T follicular helper cell (primary cell): ENCODE measurements at regions not wholly inside any gene's neighbourhood (a gene's known extent, or its start where the extent isn't known, plus 50 kb on each side); places are given as distances from the start of the nearest gene placed in this dataset.
"Not testable (repeated sequence)": the region's sequence is repeated elsewhere in the genome, so short reads cannot be mapped to it uniquely, and the experiment has no call there.

Experiments
- DNase-seq: peaks from one replicate; pipeline ENCODE4 v3.0.0-alpha.2; 2020; ENCODE audit warnings: low read depth

- DNase-seq = no peak
Observed at GRCh38 chr3:30297112-30297511, 309.3 kb upstream of the TGFBR2 start.

GRCh38 chr3:30299674-30300385, 306.6 kb upstream of the TGFBR2 start:
- no peak for DNase-seq

GRCh38 chr3:30300809-30301208, 305.6 kb upstream of the TGFBR2 start:
- no peak for DNase-seq

- no peak for DNase-seq
Observed at GRCh38 chr3:30302027-30302426, 304.4 kb upstream of the TGFBR2 start.

GRCh38 chr3:30303770-30304169, 302.6 kb upstream of the TGFBR2 start:
- no peak for DNase-seq

GRCh38 chr3:30305021-30305420, 301.4 kb upstream of the TGFBR2 start:
- DNase-seq = no peak

- no peak for DNase-seq
Observed at GRCh38 chr3:30306896-30307295, 299.5 kb upstream of the TGFBR2 start.

- DNase-seq = no peak
Observed at GRCh38 chr3:30307372-30307950, 298.9 kb upstream of the TGFBR2 start.

GRCh38 chr3:30308131-30308530, 298.3 kb upstream of the TGFBR2 start:
- no peak for DNase-seq

GRCh38 chr3:30309961-30310954, 296.1 kb upstream of the TGFBR2 start:
- DNase-seq = no peak

- no peak for DNase-seq
Observed at GRCh38 chr3:30311781-30312180, 294.6 kb upstream of the TGFBR2 start.

GRCh38 chr3:30313840-30314239, 292.6 kb upstream of the TGFBR2 start:
- DNase-seq = no peak

- DNase-seq = no peak
Observed at GRCh38 chr3:30314757-30315325, 291.6 kb upstream of the TGFBR2 start.

GRCh38 chr3:30315447-30315846, 291.0 kb upstream of the TGFBR2 start:
- DNase-seq = no peak

- DNase-seq = no peak
Observed at GRCh38 chr3:30317561-30317960, 288.8 kb upstream of the TGFBR2 start.

- no peak for DNase-seq
Observed at GRCh38 chr3:30318110-30318509, 288.3 kb upstream of the TGFBR2 start.

GRCh38 chr3:30319713-30320112, 286.7 kb upstream of the TGFBR2 start:
- DNase-seq = no peak

- DNase-seq = no peak
Observed at GRCh38 chr3:30320392-30320791, 286.0 kb upstream of the TGFBR2 start.

GRCh38 chr3:30321065-30321464, 285.3 kb upstream of the TGFBR2 start:
- no peak for DNase-seq

GRCh38 chr3:30323649-30324048, 282.8 kb upstream of the TGFBR2 start:
- DNase-seq = not testable (repeated sequence)

- DNase-seq = no peak
Observed at GRCh38 chr3:30324587-30324986, 281.8 kb upstream of the TGFBR2 start.

- not testable (repeated sequence) for DNase-seq
Observed at GRCh38 chr3:30327976-30328375, 278.4 kb upstream of the TGFBR2 start.
